Left lung (tissue), 4 donors: ENCODE measurements at regions not wholly inside any gene's neighbourhood (a gene's known extent, or its start where the extent isn't known, plus 50 kb on each side); places are given as distances from the start of the nearest gene placed in this dataset.

ENCODE experiments used
- ATAC-seq: fragments of 200-7000 bp; cut with Tn5 transposase; one replicate; pipeline ENCODE4 v1.9.1; 2020; ENCODE audit warnings: moderate library complexity
- DNase-seq, 4 donors: peaks; one replicate each; pipeline ENCODE4 v3.0.0-alpha.2; 2013 to 2020
- H3K27ac ChIP-seq, 2 donors: fragments of 200-600 bp; sonication (generic) in 1 of 2; one replicate each; pipeline versions ENCODE4 v1.5.0 to v1.8.0; 2020 to 2021
- H3K27me3 ChIP-seq, 2 donors: fragments of 200-600 bp; sonication (generic) in 1 of 2; one replicate each; pipeline versions ENCODE4 v1.5.0 to v1.8.0; 2020 to 2021
- H3K36me3 ChIP-seq, 2 donors: fragments of 200-600 bp; sonication (generic) in 1 of 2; one replicate each; pipeline versions ENCODE4 v1.5.0 to v1.8.0; 2020 to 2021
- H3K4me1 ChIP-seq, 2 donors: fragments of 200-600 bp; one replicate each; pipeline ENCODE4 v1.8.0; 2021
- H3K4me3 ChIP-seq, 2 donors: fragments of 200-600 bp; sonication (generic) in 1 of 2; one replicate each; pipeline versions ENCODE4 v1.5.0 to v1.8.0; 2020 to 2021; ENCODE audit warnings: mild to moderate bottlenecking in 1 of 2
- H3K9me3 ChIP-seq, 2 donors: fragments of 200-600 bp; sonication (generic) in 1 of 2; one replicate each; pipeline versions ENCODE4 v1.5.0 to v1.8.0; 2020 to 2021
- CTCF ChIP-seq, 2 donors: fragments of 200-600 bp; sonication (generic) in 1 of 2; IDR thresholded peaks; one replicate each; pipeline versions ENCODE4 v1.5.0 to v1.8.0; 2021; ENCODE audit warnings: antibody characterized with exemption in 2 of 2
- intact Hi-C, 2 donors: fragments of 100-400 bp; cut with DNase I; formaldehyde crosslinking; loops; one replicate each; pipeline versions ENCODE4 v1.11.2 to v1.14.2; 2022
- donor health status: DM: no; HTN: yes; CAD: no.
- donor health status: DM: no; HTN: no; CAD: no.

- Histone ChIP-seq H3K27me3 (peaks cover 0 to 58% of the 10 kb centered on the region in 2 donors), H3K4me1 (no peaks in the 10 kb centered on the region), H3K36me3 (no peaks in the 10 kb centered on the region), H3K27ac (no peak overlapping the region), H3K4me3 (no peak overlapping the region), H3K9me3 (no peaks in the 10 kb centered on the region)
- no peak for ATAC-seq
- intact Hi-C loops, result no loop called here
- TF ChIP-seq CTCF (IDR thresholded peaks at IDR 0.05), result no peak
- no peak for DNase-seq
Observed at GRCh38 chr12:113698510-113698858, 226.8 kb upstream of the LHX5 start.

- Histone ChIP-seq H3K9me3 (no peaks in the 10 kb centered on the region), H3K4me1 (no peaks in the 10 kb centered on the region), H3K36me3 (no peaks in the 10 kb centered on the region), H3K4me3 (no peak overlapping the region), H3K27me3 (peaks cover 0 to 58% of the 10 kb centered on the region in 2 donors), H3K27ac (no peak overlapping the region)
- TF ChIP-seq CTCF (IDR thresholded peaks at IDR 0.05), result no peak
- DNase-seq (peak in 1 of 4 donors; percentile 27), ATAC-seq (no peak)
- intact Hi-C loops, result no loop called here
Observed at GRCh38 chr12:113697651-113698509, 226.2 kb upstream of the LHX5 start.

- intact Hi-C loops, result no loop called here
- ATAC-seq (no peak), DNase-seq (no peak)
Observed at GRCh38 chr12:113697104-113697503, 225.4 kb upstream of the LHX5 start.

GRCh38 chr12:113693693-113694092, 222.0 kb upstream of the LHX5 start:
- Histone ChIP-seq H3K27me3 (peaks cover 0 to 62% of the 10 kb centered on the region in 2 donors), H3K36me3 (no peaks in the 10 kb centered on the region), H3K4me1 (no peaks in the 10 kb centered on the region), H3K4me3 (no peak overlapping the region), H3K9me3 (no peaks in the 10 kb centered on the region), H3K27ac (no peak overlapping the region)
- no peak for DNase-seq
- TF ChIP-seq CTCF (IDR thresholded peaks at IDR 0.05), result no peak
- intact Hi-C loops, result no loop called here
- ATAC-seq, result no peak

More at GRCh38 chr12:113697104-113697503, 225.4 kb upstream of the LHX5 start:
- Histone ChIP-seq H3K4me3 (no peak overlapping the region), H3K27me3 (peaks cover 0 to 53% of the 10 kb centered on the region in 2 donors), H3K36me3 (no peaks in the 10 kb centered on the region), H3K9me3 (no peaks in the 10 kb centered on the region), H3K27ac (no peak overlapping the region), H3K4me1 (no peaks in the 10 kb centered on the region)
- TF ChIP-seq CTCF (IDR thresholded peaks at IDR 0.05), result no peak

- ATAC-seq (no peak), DNase-seq (no peak)
- H3K4me3 ChIP-seq, result no peak overlapping the region
- H3K27ac ChIP-seq, result no peak overlapping the region
- TF ChIP-seq CTCF (IDR thresholded peaks at IDR 0.05), result no peak
- no peaks in the 10 kb centered on the region for H3K9me3 ChIP-seq
- peaks cover 0 to 36% of the 10 kb centered on the region in 2 donors for H3K27me3 ChIP-seq
- intact Hi-C loops, result no loop called here
- no peaks in the 10 kb centered on the region for H3K36me3 ChIP-seq
- H3K4me1 ChIP-seq, result no peaks in the 10 kb centered on the region
Observed at GRCh38 chr12:113689047-113689610, 217.5 kb upstream of the LHX5 start.
